Fibroblast of gingiva (primary cell): ENCODE measurements at regions not wholly inside any gene's neighbourhood (a gene's known extent, or its start where the extent isn't known, plus 50 kb on each side); places are given as distances from the start of the nearest gene placed in this dataset.

ENCODE experiments used
- DNase-seq: peaks from one replicate; pipeline ENCODE4 v3.0.0-alpha.2; 2011; ENCODE audit warnings: low read depth

- DNase-seq: no peak
These were observed 123.7 kb upstream of the KLF7 start for GRCh38 chr2:207289295-207290018.

- DNase-seq: no peak
These were observed 125.3 kb upstream of the KLF7 start for GRCh38 chr2:207290833-207291624.

- DNase-seq: no peak
These were observed 126.0 kb upstream of the KLF7 start for GRCh38 chr2:207291625-207292252.

DNA sequence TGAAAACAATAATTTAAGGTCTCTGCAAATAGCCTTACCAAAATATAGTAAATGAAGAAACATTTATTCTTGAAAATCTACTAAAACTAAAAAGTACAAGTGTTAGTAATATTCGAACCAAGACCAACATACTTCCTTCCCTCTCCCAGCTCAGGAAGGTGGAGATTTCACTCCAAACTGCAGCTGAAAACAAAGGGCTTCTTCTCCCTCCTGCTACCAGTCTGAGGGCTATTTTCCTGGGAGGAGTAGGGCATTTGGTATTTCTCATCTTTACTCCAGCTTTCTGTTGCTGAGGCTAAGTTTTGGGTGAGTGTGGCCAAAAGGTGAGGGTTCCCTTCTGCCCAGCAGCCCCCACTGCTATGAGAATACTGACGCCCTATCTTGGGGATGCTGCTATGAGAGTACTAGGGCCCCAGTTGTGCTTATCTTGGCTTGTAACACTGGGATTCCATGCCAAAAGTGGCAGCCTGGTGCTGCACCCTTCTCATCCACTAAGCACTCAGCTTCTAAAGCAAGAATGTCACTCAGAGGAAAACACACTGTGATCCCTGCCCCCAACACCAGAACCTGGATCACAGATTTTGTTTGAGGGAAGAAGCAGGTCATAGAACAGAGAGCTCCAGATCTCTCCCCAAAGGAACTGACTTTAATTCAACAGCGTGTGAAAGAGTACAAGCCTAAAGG is 130.7 kb upstream of the KLF7 start:
- DNase-seq: no peak

DNA sequence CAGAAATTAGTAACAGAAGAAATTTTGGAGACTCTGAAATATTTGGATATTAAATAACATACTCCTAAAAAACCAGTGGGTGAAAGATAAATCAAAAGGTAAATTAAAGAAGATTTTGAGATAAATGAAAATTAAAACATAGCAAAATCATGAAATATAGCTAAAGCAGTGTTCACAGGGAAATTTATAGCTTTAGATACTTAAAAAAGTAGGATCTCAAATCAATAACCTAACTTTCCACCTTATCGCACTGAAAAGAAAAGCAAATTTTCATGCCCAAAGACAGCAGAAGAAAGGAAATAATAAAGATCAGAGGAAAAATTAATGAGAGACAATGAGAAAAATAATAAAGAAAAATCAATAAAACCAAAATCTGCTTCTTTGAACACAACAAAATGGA is 135.1 kb upstream of the KLF7 start:
- DNase-seq: no peak

GRCh38 chr2:207304761-207305160 is 139.0 kb upstream of the KLF7 start:
- no peak for DNase-seq

DNA sequence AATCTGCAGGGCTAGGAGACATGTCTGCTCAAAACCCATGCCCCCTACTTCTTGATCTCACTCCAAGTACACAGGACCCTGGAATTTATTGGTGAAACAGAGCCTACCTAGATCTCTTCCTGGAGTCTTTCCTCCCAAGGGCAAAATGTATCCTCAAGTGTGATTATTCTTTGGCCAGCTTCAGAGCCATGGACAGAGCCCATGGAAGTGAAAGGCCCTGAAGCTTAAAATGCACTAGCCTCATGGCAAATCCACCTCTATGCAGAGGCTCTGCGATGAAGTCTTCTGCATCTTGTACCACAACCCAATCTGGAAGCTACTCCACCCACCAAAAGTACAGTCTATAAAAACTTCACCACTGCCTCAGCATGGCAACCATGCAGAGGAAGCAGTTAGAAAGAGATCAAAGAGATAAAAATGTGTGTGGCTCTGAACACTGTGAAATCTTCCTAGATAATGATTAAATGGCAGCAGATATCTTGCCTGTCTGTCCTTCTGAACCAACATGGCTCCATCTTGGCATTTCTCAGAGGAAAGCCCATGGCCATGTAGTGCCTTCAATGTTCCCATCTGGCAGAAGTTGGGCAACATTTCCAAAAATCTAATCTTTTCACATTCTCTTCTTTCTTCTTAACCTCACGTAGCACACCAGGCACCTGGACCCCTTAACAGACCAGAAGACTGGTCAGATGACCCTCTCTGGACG is 142.9 kb upstream of the KLF7 start:
- DNase-seq: no peak

- peak; percentile 95 for DNase-seq
These were observed 145.7 kb upstream of the KLF7 start for GRCh38 chr2:207311316-207312005.

DNA sequence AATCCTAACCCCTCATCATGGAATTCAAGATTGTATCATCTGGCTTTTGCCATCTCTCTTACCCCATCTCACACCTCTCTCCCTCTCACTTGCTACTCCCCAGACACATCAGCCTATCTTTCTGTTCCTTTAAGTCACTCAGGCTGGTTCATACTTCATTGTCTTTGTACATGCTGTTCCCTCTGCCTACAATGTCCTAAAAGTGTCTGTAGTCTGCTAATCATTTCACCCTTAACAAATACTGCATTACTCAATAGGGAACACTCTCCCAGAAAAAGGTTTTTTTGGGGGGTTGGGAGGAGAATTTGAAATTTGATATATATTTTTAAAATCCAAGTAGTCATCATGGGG is 146.2 kb upstream of the KLF7 start:
- DNase-seq: no peak

- DNase-seq: no peak
These were observed 148.2 kb upstream of the KLF7 start for GRCh38 chr2:207313947-207314346.

- DNase-seq: no peak
These were observed 149.4 kb upstream of the KLF7 start for GRCh38 chr2:207315131-207315530.

GRCh38 chr2:207316484-207316883 is 150.7 kb upstream of the KLF7 start:
- DNase-seq: no peak

- no peak for DNase-seq
These were observed 151.2 kb upstream of the KLF7 start for GRCh38 chr2:207316906-207317305.

GRCh38 chr2:207317378-207317984 is 151.7 kb upstream of the KLF7 start:
- peak; percentile 65 for DNase-seq

DNA sequence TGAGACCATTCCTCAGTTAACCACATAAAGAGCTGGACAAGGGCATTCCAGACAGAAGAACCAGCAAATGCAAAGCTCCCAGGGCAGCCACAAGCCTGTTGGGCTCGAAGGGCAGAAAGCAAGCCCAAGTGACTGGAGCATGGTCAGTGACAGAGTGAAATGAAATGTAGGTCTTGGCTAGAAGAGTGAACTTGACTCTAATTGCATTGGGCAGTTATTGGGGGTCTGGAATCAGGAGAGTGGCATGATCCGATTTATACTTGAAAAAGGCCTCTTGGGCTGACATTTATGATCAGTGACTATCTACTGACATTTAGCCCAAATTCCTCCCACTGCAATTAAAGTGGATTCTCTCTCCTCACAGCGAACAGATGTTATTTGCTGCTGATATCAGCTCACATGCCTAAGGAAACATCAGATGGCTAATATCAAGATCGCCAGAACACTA is 152.5 kb upstream of the KLF7 start:
- DNase-seq: no peak

GRCh38 chr2:207319316-207319715 is 153.6 kb upstream of the KLF7 start:
- DNase-seq: no peak

GRCh38 chr2:207320381-207321159 is 154.8 kb upstream of the KLF7 start:
- DNase-seq: no peak

DNA sequence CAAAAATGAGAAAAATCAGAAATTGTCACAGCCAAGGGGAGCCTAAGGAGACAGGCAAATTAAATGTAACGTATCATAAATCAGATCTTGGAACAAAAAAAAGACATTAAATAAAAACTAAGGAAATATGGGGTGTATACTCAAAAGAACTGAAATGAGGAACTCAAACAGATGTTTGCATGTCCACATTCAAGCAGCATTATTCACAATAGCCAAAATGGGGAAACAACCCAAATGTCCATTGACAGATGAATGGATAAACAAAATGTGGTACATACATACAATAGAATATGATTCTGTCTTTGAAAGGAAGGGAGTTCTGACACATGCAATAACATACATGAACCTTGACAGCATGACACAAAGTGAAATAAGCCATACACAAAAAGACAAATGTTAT is 155.8 kb upstream of the KLF7 start:
- DNase-seq: no peak

- no peak for DNase-seq
These were observed 158.3 kb upstream of the KLF7 start for GRCh38 chr2:207324001-207324400.

GRCh38 chr2:207327513-207327912 is 161.8 kb upstream of the KLF7 start:
- DNase-seq: no peak
